ENCODE measurements at regions not wholly inside any gene's neighbourhood (a gene's known extent, or its start where the extent isn't known, plus 50 kb on each side); places are given as distances from the start of the nearest gene placed in this dataset.
A peak's percentile ranks its signal among the peaks of the same experiment; 100 is the strongest.
"Not testable (repeated sequence)": the region's sequence is repeated elsewhere in the genome, so short reads cannot be mapped to it uniquely, and the experiment has no call there.

DNA sequence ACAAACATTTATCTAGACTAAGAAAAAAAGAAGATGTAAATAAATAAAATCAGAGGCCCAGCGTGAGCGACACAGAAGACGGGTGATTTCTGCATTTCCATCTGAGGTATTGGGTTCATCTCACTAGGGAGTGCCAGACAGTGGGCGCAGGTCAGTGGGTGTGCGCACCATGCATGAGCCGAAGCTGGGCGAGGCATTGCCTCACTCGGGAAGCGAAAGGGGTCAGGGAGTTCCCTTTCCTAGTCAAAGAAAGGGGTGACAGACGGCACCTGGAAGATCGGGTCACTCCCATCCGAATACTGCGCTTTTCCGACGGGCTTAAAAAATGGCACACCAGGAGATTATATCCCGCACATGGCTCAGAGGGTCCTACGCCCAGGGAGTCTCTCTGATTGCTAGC, 79.5 kb upstream of the ABCD2 start:
- FAIRE-seq; DNase-seq (ENCODE audit: insufficient read length, low spot score): not testable (repeated sequence)

DNA sequence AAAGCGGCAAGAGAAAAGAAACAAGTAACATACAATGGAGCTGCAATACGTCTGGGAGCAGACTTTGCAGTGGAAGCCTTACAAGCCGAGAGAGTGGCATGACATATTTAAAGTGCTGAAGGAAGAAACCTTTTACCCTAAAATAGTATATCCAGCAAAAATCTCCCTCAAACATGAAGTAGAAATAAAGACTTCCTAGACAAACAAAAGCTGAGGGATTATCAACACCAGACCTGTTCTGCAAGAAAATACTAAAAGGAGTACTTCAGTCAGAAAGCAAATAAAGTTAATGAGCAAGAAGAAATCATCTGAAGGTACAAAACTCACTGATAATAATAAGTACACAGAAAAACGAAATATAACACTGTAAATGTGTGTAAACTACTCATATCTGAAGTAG, 77.5 kb upstream of the ABCD2 start:
- DNase-seq (ENCODE audit: insufficient read length, low spot score) (no peak), FAIRE-seq (no peak)
- no peak for TF ChIP-seq POLR2A (IDR thresholded peaks at IDR 0.05; ENCODE audit: low read depth, low read length)

DNA sequence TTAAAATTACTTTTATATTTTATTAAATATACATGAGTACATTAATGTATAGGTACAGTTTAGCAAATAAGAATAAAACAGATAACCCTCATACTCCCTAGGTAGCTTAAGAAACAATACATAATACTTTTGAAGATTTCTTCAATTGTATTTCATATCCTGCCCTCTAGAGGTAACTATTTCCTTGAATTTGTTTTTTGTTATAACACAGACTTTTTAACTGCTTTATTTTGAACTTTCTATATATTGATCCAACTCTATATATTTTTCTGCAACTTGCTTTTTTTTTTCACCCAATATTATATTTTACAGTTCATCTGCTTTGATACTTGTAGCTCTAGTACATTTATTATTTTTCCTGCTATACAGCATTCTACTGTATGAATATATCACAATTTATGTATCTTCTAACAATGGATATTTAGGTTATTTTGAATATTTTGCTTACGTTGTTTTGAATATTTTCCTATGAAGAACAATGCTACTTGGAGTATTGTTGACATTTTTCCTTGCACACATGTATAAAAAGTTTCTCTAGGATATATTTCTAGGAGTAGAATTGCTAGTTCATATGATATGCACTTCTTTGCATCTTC, 72.8 kb upstream of the ABCD2 start:
- no peak for FAIRE-seq
- no peak for TF ChIP-seq POLR2A (IDR thresholded peaks at IDR 0.05; ENCODE audit: low read depth, low read length)
- DNase-seq (ENCODE audit: insufficient read length, low spot score), result no peak

DNA sequence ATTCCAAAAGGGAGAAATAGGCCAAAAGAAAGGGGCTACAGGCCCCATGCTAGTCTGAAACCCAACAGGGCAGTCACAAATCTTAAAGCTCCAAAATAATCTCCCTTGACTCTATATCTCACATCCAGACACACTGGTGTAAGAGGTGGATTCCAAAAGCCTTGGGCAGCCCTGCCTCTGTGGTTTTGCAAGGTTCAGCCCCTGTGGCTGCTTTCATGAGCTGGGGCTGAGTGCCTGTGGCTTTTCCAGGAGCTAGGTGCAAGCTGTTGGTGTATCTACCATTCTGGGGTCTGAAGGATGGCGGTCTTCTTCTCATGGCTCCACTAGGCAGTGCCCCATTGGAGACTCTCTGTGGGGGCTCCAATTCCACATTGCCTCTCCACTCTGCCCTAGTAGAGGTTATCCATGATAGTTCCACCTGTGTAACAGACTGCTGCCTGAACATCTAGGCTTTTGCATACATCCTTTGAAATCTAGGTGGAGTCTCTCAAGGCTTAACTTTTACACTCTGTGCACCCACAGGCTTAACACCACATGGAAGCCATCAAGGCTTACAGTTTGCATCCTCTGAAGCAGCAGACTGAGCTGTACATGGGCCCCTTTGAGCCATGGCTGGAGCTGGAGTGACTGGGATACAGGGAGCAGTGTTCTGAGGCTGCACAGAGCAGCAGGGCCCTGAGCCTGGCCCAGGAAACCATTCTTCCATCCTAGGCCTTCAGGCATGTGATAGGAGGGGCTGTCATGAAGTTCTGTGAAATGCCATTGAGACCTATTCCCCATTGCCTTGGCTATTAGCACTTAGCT, 66.5 kb upstream of the ABCD2 start:
- no peak for TF ChIP-seq POLR2A (IDR thresholded peaks at IDR 0.05; ENCODE audit: low read depth, low read length)
- no peak for FAIRE-seq
- DNase-seq (ENCODE audit: insufficient read length, low spot score), result no peak

DNA sequence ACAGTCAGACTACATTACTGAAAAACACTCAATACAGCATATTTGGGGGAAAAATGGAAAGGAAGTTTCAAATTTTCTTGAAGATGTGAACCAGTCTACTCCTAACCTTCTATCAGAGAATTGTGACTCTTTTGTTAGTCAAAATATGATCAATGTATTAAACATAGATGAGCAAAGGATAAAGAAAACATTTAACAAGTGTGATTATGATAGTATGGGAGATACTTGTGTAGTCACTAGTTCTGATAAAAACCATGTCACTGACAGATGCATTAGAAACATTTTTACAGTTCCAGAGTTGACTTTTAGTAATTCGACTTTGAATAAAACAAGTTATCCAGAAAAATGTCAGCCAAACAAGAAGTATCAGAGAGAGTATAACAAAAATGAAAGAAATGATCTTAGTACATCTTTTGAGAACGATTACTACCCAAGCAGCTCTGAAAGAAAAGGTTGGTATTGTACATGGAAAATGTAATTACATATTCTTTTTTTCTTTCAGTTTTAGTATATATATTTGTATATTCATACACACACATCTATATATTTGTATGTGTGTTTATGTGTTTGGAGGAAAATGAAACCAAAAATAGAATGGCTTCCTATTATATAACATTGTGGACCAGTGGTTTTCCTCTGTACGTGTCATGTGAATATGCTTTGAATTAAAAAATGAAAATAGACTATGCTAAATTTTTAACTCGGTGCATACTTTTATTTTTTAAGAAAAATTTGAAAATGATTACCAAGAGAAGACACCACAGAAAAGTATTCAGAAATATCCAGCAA, 63.3 kb upstream of the ABCD2 start:
- no peak for TF ChIP-seq POLR2A (IDR thresholded peaks at IDR 0.05; ENCODE audit: low read depth, low read length)
- DNase-seq (ENCODE audit: insufficient read length, low spot score) (no peak), FAIRE-seq (peak; percentile 50)

DNA sequence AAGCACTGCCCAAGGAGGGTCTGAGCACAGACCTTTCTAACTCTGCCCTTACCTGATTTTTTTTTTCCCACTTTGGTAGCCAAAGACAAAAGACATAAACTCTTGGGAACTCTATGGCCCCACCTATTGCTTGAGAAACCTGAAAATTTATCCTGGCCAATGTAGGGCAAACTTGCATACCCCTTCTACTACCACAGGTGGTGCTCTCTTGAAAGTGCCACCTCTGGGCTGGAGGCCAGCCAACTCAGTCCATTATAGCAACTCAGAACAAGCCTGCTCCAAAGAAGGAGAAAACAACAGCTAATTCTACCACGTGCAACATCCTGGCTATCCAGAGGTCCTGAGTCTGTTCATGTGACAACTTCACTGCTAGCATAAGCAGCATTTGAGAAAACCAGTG, 55.7 kb upstream of the ABCD2 start:
- no peak for DNase-seq (ENCODE audit: insufficient read length, low spot score)
- TF ChIP-seq POLR2A (IDR thresholded peaks at IDR 0.05; ENCODE audit: low read depth, low read length), result no peak
- FAIRE-seq, result no peak

DNA sequence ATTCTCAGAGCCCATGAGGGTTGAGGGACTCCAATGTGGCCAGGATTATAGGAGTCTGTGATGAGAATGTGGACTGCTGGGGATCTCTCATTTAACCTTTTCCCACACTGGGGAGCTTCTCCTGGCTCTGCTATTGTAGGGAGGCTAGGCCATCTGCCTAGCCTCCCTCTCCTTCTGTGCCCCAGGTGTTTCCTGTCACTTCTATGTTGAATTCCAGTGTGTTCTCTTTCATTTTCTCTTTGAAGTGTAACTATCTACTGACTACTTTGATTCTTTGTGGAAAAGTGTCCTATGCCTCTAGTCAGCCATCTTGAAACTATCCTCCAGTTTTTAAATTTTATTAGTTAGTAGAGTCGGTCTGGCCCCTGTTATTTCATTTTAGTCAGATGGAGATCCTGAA, 53.4 kb upstream of the ABCD2 start:
- no peak for TF ChIP-seq POLR2A (IDR thresholded peaks at IDR 0.05; ENCODE audit: low read depth, low read length)
- no peak for FAIRE-seq
- no peak for DNase-seq (ENCODE audit: insufficient read length, low spot score)

DNA sequence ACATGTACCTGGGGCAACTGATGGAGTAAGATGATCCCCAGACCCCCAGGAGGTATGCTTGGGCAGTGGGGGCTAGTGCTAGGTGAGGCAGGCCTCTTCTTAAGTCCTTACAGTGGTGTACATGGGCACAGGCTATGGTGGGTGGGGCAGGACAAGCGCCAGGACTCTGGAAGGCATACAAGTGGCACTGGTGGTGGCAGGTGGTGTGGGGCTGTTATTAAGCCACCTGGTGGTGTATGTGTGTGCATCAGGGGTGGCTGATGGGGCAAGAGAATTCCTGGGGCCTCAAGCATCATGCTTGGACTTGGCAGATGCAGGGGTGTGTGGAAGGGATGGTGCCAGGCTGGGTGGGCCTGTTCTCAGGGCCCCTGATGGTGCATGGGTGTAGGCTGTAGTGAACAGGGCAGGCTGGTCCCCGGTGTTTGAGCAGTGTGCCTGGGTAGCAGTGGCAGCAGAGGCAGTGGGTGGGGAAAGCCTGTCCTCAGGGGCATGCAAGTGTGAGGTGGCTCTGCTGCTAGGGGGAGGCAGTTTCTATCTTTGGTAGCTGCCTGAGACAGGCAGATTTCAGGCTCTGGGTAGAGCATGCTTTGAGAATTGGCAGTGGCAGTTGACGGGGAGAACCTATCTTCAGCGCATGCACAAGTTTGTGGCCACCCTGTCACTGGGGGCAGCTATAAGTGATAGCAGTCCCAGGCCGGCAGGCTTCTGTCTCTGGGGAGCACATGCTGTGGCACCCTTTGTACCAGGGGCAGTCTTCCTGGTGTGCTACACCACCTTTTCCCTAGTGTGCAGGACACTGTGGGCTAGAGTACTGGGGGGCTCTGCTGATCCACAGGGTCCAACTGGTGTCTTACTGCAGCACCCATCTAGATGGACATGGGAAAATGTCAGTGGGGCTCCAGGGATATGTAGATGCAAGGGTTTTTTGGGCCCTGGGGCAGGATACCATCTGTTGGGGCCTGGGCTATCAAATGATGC, 52.6 kb upstream of the ABCD2 start:
- DNase-seq (ENCODE audit: insufficient read length, low spot score) (no peak), FAIRE-seq (no peak)
- TF ChIP-seq POLR2A (IDR thresholded peaks at IDR 0.05; ENCODE audit: low read depth, low read length), result no peak

DNA sequence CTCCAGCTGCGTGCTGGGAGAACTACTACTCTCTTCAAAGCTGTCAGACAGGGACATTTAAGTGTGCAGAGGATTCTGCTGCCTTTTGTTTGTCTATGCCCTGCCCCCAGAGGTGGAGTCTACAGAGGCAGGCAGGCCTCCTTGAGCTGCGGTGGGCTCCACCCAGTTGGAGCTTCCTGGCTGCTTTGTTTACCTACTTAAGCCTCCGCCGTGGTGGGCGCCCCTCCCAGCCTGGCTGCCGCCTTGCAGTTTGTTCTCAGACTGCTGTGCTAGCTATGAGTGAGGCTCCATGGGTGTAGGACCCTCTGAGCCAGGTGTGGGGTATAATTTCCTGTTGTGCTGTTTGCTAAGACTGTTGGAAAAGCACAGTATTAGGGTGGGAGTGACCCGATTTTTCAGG, 49.9 kb upstream of the ABCD2 start:
- FAIRE-seq; DNase-seq (ENCODE audit: insufficient read length, low spot score): not testable (repeated sequence)
